ENCODE measurements at regions not wholly inside any gene's neighbourhood (a gene's known extent, or its start where the extent isn't known, plus 50 kb on each side); places are given as distances from the start of the nearest gene placed in this dataset.

DNA sequence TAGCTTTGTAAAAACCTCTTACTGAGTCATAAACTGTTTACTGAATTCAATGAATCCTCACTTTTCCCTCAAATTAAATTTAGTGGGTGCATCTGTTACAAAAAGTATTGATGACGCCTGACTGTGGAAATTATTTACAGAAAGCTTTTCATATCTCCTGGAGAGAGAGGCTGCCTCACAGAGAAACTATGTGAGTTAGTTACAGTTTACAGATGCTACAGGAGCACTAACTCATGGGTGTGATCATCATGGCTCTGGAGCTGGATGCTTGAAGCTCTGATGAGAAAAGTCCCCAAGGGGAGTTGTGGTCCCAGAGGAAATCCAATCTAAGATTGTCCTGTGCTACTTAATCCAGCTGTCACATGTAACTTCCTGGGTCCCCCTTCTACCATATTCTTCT, 590.8 kb downstream of the LMO7 start:
- DNase-seq (ENCODE audit: low read depth in 2 of 3, low spot score in 2 of 3) = no peak

DNA sequence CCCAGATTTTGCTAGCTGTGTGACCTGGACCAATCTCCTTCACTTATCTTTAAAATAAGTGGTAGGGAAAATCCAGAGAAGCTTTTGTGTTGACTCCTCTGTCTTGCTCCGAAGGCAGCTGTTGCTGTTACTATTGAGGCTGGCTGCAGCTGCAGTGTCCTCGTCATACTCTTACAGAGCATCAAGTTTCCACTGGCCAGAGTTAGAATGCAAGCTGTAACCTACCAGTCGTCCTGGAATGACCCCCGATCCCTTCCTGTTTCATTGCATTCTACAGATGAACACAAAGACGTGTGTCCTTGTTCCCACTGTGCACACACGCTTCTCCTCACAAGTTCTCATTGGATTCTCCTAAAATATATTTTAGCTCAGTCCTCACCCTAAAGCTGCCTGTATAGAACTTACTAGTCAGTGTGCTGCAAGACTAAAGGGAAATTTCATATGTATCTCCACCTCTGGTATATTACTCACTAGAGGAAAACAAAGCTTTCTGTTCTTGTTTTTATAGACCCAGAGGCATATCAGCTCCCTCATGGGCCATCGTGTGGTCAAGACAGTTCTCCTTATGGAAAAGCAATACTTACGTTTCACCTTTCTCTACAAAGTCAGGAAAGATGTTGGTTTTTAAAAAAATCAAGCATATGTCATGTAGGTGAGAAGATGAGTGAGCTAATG, 589.8 kb downstream of the LMO7 start:
- no peak for DNase-seq (ENCODE audit: low read depth in 2 of 3, low spot score in 2 of 3)

DNA sequence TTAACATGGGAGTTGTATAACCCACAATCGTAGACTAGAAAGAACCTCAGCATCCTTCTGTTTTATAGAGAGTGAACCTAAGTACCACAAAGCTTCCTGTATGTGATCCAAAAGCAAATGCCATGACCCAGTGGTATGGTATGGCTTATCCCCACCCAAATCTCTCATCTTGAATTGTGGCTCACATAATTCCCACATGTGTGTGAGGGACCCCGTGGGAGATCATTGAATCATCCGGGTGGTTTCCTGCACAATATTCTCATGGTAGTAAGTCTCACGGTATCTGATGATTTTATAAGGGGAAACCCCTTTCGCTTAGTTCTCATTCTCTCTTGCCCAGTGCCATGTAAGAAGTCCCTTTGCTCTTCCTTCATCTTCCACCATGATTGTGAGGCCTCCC, 587.9 kb downstream of the LMO7 start:
- no peak for DNase-seq (ENCODE audit: low read depth in 2 of 3, low spot score in 2 of 3)

DNA sequence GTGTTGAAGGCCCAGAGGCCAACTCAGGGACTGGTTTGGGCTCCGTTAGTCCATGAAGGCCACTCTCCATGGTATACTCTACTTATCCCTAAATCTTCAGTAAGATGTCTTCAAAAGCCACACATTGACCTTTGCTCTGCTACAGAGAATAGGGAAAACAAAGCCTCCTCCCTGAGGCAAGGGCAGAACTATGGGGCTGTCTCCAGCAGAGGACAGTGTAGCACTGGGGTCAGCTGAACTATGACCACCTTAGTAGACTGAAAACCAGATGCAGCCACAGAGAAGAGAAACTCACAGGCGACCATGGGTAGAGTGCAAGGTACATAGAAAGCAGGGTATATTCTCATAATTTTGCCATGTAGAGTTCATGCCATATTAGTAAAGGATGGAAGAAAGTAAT, 587.4 kb downstream of the LMO7 start:
- DNase-seq (ENCODE audit: low read depth in 2 of 3, low spot score in 2 of 3) = no peak

DNA sequence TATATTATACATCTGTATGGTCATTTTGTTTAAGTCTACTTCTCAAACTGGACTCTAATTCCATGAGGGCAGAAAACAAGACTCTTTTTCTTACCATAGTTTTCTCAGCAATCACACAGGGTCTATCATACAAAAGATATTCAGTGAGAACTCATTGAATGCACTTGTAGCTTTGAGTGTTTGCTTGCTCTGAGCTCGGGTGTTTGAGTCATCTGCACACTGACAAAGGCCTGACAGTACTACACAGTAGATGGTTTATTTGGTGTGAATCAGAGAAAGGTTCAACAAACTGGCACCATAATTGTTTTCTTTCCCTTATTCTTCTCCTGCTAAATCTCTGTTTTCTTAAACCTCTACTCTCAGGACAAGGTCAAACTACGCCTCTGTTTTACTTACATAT, 586.4 kb downstream of the LMO7 start:
- no peak for DNase-seq (ENCODE audit: low read depth in 2 of 3, low spot score in 2 of 3)

DNA sequence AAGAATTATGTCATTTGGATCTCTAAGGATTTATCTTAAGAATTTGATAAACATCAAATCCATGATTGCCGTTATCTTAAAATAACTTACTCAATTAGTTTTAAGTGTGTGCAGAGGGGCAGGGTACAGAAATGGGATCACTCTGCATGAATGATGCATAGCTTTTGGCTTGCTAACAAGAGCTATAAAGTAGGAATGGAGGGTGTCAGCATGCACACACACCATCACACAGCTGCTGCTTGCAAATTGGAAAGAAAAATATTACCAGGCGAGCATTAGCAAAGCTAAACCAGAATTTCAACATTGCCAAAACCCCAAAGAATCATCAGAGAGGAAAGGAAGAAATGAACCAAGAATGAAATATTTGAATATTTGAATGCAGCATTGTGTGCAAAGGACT, 580.6 kb downstream of the LMO7 start:
- DNase-seq (ENCODE audit: low read depth in 2 of 3, low spot score in 2 of 3) = no peak

DNA sequence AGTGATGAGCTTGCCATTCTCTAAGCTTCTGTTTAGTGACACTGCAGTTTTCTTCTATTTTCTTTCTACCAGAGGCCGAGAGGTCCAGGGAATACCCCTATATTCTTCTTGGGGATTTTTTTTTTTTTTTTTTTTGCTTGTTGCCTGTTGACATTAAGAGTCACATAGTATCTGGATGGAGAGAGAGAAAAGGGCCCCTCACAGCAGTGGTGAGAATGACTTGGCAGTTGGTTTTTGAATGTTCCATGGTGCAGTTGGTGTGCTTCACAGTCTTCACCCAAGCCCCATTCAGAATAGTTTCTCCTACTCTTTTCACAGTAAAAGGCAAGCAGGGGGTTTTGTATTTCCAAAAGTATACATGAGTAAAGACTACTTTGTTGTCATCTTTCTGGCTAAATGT, 577.9 kb downstream of the LMO7 start:
- DNase-seq (ENCODE audit: low read depth in 2 of 3, low spot score in 2 of 3) = no peak

DNA sequence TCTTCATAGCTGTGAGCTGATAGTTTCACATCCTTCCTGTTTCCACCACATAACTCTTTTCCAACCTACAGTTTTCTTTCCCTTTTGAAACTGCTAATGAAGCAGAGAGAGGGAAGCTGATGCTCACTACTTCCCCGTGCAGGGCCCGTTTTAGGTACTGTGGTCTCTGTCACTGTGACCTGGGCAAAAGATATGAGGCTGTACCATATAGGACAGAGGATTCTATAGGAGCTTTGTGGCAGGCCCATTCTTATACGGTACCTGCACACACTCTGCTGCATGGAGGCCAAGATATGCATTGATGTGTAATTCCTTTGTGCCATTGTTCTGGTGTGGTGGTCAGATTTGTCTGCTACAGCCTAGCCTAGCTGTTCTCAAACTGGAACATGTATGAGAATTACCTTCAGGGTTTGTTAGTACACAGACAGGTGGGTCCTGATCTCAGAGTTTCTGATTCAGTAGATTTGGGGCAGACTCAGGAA, 577.3 kb downstream of the LMO7 start:
- DNase-seq (ENCODE audit: low read depth in 2 of 3, low spot score in 2 of 3) = no peak

DNA sequence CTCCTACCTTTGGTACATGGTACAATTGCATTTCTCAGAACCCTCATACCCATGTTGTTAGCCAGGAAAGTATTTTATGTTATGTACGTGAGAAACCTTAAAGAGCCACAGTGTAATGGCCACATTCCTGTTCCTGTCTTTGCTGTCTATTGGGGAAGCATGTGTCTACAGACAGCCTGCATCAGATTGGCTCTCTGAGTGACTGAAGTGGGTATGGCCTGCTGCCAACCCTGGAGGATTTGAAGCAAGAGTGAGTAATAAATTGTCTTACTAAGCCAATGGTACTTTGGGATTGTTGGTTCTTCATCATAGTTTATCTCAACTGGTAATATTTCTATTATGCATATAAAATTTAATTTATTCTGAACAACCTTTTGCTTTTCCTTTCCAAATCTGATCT, 574.1 kb downstream of the LMO7 start:
- DNase-seq (ENCODE audit: low read depth in 2 of 3, low spot score in 2 of 3) = no peak

DNA sequence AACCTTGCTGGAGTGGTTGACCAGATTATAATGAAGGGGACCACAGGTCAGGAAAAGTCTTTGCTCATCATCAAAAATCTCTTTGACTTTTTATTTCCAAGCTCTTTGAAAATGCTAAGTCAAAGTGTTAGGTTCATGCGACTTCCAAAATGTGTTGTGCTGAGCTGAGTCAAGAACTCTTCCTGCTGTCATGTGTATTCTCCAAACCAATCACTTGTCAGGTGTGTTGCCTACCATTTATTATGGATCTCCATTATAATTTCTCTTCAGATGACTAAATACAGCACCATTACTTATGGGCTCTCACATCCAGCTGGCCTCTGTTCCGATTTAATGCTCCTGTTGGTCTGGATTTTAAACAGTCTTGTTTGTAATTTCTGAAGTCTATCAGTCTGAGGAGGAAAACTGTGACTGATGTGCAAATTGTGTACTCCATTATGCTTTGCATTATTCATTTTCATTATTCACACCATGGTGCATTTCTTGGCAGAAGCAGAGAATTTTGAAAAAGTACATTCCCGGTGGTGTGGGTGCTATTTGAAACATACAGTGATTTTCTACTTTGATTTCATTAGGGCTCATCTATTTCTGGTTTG, 562.5 kb downstream of the LMO7 start:
- no peak for DNase-seq (ENCODE audit: low read depth in 2 of 3, low spot score in 2 of 3)

DNA sequence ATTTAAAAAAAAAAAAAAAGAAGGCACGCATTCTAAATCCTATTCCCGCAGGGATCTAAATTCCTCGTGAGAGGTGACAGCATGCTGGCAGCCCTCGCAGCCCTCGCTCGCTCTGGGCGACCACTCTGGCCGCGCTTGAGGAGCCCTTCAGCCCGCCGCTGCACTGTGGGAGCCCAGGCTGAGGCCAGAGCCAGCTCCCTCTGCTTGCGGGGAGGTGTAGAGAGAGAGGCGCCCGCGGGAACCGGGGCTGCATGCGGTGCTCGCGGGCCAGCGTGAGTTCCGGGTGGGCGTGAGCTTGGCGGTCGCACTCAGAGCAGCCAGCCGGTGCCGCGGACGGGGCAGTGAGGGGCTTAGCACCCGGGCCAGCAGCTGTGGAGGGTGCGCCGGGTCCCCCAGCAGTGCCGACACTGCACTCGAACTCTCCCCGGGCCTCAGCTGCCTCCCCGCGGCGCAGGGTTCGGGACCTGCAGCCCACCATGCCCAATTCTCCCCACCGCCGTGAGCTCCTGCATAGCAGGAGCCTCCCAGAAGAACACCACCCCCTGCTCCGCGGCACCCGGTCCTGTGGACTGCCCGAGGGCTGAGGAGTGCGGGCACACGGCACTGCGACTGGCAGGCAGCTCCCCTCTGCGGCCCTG, 553.9 kb downstream of the LMO7 start:
- DNase-seq (ENCODE audit: low read depth in 2 of 3, low spot score in 2 of 3) = no peak

DNA sequence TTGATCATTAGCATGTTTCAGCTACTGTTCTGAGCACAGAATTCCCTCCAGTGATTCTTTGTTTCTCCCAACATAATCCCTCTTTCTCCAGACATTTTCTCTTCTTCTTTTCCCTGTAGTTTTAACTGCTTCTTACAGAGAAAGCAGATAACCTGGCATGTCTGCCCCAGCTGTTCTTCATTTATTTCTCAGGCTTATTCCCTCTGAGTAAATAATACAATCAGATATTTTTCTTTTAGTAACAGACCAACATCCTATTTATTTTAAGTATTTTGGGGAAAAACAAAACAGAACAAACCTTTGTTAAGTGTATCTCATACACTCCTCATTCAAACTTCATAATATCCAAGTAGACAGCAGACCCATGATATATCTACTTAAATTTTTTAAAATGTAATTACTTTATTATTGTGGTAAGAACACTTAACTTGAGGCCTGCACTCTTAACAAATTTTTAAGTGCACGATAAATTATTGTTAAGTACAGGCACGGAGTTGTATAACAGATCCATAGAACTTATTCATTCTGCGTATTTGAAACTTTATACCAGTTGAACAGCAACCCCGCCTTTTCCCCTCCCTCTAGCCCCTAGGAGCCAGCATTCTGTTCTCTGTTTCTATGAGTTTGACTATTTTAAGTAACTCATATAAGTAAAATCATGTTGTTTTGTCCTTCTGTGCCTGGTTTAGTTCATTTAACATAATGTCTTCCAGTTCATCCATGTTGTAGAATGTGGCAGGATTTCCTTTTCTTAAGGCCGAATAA, 540.0 kb downstream of the LMO7 start:
- DNase-seq (ENCODE audit: low read depth in 2 of 3, low spot score in 2 of 3) = no peak

DNA sequence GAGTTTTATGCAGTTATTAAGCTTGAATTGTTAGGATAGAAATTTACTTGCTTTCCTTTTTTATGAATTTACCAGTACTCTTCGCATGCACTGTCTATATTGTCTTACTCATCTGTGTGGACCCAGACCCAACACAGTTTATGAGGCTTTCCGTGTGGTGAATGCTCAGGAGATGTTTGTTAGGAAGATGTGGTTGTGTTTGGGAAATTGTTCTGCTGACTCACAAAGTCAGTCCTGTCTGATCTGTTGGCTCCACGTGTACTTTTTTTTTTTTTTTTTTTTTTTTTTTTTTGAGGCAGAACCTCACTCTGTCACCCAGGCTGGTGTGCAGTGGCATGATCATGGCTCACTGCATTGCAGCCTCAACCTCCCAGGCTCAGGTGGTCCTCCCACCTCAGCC, 532.5 kb downstream of the LMO7 start:
- no peak for DNase-seq (ENCODE audit: low read depth in 2 of 3, low spot score in 2 of 3)

DNA sequence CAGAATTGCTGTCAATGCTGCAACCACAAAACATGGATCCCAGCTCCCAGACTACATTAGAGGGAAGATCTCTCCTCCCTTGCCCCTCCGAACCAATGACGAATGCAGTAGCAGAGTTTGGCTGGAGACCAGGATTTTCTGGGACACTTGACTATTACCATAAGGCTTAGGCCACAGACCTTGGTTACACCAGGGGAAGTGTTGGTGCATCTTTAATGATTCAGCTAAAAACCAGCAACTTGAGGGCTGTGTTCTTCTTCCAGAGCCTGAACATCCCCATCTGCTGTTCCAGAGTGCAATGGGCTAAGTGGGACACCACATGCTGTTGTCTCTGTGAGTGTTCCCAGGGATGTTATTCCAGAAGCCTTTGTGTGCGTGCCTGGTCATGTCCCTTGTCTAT, 528.2 kb downstream of the LMO7 start:
- no peak for DNase-seq (ENCODE audit: low read depth in 2 of 3, low spot score in 2 of 3)

DNA sequence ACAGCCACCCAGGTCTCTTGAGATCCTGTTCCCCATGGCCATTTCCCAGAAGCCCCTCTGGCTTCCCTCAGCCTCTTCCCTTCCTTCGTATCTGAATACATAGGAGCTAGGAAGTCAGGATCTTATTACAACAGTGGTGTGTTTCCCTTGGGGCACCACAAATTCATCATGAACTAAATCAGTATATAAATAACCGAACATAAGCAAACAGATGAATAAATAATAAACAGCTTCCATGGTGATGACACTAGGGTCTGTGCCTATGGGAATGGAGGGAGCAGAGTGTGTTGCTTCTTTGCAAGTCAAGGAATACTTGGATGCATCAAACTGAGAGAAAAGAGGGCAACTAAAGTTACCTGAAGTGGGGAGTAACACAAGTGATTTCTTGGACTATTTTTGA, 527.6 kb downstream of the LMO7 start:
- DNase-seq (ENCODE audit: low read depth in 2 of 3, low spot score in 2 of 3) = no peak

DNA sequence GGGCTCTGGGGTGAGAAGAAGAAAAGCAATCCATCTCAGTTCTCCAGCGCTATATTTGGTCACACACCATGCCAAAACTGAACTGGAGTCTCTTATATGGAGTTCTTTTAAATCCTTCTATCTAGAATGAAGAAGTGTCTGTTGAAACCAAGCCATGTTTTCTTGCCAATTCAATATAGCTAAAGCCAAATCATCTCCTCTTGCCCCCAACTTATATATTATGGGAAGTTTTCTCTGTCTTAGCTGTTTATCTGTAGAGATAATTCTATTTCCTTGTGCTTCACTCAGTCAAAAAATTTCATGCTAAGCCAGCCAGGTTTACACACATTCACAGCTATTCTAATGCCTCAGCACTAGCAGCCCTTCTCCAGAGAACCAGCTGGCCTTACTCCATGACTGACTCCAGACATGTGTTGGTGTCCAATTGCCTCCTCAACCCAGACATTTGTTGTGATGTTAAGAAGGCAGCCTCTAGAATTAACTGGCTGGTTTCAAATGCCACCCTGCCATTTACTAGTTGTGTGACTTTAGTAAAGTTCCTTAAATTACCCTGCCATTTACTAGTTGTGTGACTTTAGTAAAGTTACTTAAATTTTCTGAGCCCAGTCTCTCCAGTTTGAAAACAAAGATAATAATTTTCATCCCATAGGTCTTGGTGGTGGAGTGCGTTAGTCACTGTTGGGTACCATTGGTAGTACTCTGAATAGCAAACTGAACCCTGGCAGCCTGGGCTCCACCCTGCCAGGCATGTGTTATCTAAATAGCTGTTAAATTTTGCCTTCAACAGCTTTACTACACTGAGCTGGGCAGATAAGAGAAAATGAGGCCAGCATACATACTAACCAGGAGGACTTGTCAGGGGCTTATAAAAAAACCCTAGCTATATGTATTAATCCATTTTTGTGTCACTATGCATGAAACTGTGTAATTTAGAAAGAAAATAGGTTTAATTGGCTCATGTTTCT, 525.1 kb downstream of the LMO7 start:
- DNase-seq (ENCODE audit: low read depth in 2 of 3, low spot score in 2 of 3) = no peak

DNA sequence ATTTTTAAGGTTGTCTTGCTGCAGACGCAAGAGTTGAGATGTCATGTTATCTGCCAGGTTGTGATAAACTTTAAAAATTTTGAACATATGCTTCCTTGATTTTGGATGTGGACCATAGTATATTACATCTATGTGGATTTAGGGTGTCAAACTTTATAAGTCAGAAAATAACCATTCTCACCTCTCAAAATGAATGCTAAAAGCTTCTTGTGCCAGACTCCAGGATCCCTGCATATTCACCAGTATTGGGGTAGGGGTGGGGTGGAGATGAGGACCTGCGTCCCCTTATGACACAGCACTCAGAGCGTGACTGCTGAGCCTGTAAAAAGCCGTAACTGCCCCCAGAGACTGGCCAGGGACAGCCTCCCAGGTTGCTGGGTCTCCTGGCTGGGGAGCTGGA, 524.4 kb downstream of the LMO7 start:
- no peak for DNase-seq (ENCODE audit: low read depth in 2 of 3, low spot score in 2 of 3)

DNA sequence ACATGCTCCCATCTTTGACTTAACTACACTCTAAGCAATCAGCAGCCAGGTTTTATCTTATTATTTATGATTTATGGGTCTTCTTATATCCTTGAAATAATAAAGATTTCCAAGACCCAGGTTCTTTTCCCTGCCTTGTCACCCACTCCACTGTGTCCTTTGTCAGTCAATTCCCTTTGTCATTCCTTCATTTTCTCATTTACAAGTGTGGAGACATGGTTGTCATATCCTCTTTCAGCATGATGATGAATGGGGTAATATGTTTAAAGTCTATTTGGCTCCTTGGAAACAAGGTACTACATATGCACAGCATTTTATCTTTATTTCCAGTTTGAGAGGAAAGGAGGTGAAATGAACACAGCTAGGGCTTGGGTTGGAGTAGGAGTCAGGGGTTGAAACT, 521.8 kb downstream of the LMO7 start:
- DNase-seq (ENCODE audit: low read depth in 2 of 3, low spot score in 2 of 3) = no peak

DNA sequence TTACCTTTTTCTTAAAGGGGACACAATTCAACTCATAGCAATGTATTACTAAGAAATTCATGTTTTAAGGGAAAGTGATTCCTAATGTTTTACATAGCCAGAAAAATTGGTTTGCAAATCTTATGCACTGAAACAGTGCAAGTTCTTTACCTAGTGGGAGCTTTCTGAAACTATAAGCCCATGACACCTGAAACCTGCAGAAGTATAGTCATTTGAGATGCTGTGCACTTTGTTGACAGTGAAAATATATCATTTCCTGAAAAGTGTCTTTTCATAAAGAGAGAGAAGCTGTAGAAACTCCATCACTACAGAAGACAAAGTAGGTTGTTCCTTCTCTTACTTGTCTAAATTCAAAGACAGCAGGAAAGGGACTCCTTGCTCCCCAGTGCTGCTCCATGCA, 517.1 kb downstream of the LMO7 start:
- no peak for DNase-seq (ENCODE audit: low read depth in 2 of 3, low spot score in 2 of 3)

DNA sequence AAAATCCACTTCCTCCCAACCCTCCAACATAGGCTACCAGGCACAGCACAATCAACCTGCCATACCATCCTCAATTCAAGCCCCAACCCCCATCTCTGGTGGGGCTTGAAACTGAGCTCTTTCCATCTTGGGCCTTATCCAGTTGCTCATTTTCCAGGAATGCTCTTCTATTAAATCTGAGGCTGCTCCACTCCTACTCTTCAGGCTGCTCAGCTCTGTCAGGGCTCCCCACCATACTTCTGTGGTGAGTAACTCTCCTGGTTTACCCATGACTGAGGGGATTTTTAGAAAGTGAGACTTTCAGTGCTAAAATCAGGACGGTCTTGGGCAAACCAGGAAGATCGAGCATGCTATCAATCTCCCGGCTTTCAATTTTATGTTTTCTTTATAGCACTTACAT, 512.8 kb downstream of the LMO7 start:
- DNase-seq (ENCODE audit: low read depth in 2 of 3, low spot score in 2 of 3) = no peak

DNA sequence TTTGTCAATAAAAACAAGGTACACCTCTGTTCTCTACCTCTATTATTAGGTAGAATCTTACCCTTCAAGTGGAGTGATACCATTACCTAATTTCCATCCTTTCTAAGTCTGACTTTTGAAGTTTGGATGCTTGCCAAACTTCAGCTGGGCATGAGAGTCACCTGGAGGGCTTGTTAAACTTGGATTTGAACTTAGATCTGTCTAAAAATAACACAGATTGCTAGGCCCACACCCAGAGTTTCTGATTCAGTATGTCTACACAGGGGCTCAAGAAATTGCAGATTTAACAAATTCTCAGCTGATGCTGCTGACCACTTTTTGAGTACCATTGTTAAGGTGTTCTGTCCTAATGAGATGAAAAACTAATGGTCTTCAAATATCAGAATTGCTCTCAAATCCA, 512.2 kb downstream of the LMO7 start:
- DNase-seq (ENCODE audit: low read depth in 2 of 3, low spot score in 2 of 3) = no peak

Data from activated CD8-positive, alpha-beta memory T cell treated with anti-CD3 and anti-CD28 coated beads for 48 hours (primary cell).